ENCODE measurements at regions not wholly inside any gene's neighbourhood (a gene's known extent, or its start where the extent isn't known, plus 50 kb on each side); places are given as distances from the start of the nearest gene placed in this dataset.
A peak's percentile ranks its signal among the peaks of the same experiment; 100 is the strongest.

GRCh38 chr2:71908798-71909197, 238.9 kb downstream of the CYP26B1 start:
- no peak for TF ChIP-seq Cebpa-rat (IDR thresholded peaks at IDR 0.05)
- no peak overlapping the region for H3K4me2 ChIP-seq
- H3K36me3 ChIP-seq, result no peaks in the 10 kb centered on the region
- H3K4me3 ChIP-seq, result no peak overlapping the region
- H3K9me3 ChIP-seq (replicated peaks in 1 of 11), result peaks cover 18 to 26% (median 19%) of the 10 kb centered on the region in 11 experiments
- H3K27ac ChIP-seq, result no peak overlapping the region
- H3K4me1 ChIP-seq, result peaks cover 0 to 7% (median 0%) of the 10 kb centered on the region in 10 experiments; a peak in 1 of 20 replicates
- H3K27me3 ChIP-seq, result no peaks in the 10 kb centered on the region; a peak in 1 of 22 replicates
- no peaks in the 10 kb centered on the region for H4K20me1 ChIP-seq
- no peak overlapping the region for H3K9ac ChIP-seq

GRCh38 chr2:71907503-71907902, 240.2 kb downstream of the CYP26B1 start:
- no peak for TF ChIP-seq Cebpa-rat (IDR thresholded peaks at IDR 0.05)

GRCh38 chr2:71906357-71906973, 241.2 kb downstream of the CYP26B1 start:
- Histone ChIP-seq H3K4me1 (peaks cover 0 to 7% (median 0%) of the 10 kb centered on the region in 10 experiments; a peak in 1 of 20 replicates), H3K4me2 (no peak overlapping the region), H4K20me1 (no peaks in the 10 kb centered on the region), H3K27me3 (no peaks in the 10 kb centered on the region; a peak in 1 of 22 replicates), H3K4me3 (no peak overlapping the region), H3K27ac (no peak overlapping the region), H3K9ac (no peak overlapping the region), H3K36me3 (no peaks in the 10 kb centered on the region), H3K9me3 (replicated peaks in 1 of 11) (peaks cover 19 to 29% (median 20%) of the 10 kb centered on the region in 11 experiments)
- TF ChIP-seq Cebpa-rat (IDR thresholded peaks at IDR 0.05), result no peak

More at GRCh38 chr2:71907503-71907902, 240.2 kb downstream of the CYP26B1 start:
- no peak overlapping the region for H3K27ac ChIP-seq
- H3K27me3 ChIP-seq, result no peaks in the 10 kb centered on the region; a peak in 1 of 22 replicates
- H3K36me3 ChIP-seq, result no peaks in the 10 kb centered on the region
- peaks cover 0 to 7% (median 0%) of the 10 kb centered on the region in 10 experiments; a peak in 1 of 20 replicates for H3K4me1 ChIP-seq
- no peak overlapping the region for H3K4me2 ChIP-seq
- H4K20me1 ChIP-seq, result no peaks in the 10 kb centered on the region
- no peak overlapping the region for H3K9ac ChIP-seq
- H3K4me3 ChIP-seq, result no peak overlapping the region
- H3K9me3 ChIP-seq (replicated peaks in 1 of 11), result peaks cover 18 to 26% (median 19%) of the 10 kb centered on the region in 11 experiments

GRCh38 chr2:71905205-71905604, 242.5 kb downstream of the CYP26B1 start:
- H3K27ac ChIP-seq, result no peak overlapping the region
- TF ChIP-seq Cebpa-rat (IDR thresholded peaks at IDR 0.05), result no peak
- H3K4me1 ChIP-seq, result peaks cover 0 to 7% (median 0%) of the 10 kb centered on the region in 10 experiments; a peak in 1 of 20 replicates
- no peak overlapping the region for H3K4me3 ChIP-seq
- H4K20me1 ChIP-seq, result no peaks in the 10 kb centered on the region
- H3K27me3 ChIP-seq, result no peaks in the 10 kb centered on the region; a peak in 1 of 22 replicates
- peak overlapping the region in 2 of 11 experiments; percentile 2 to 22; a peak in 1 of 22 replicates for H3K4me2 ChIP-seq
- peaks cover 12 to 34% (median 18%) of the 10 kb centered on the region in 11 experiments for H3K9me3 ChIP-seq (replicated peaks in 1 of 11)
- H3K9ac ChIP-seq, result no peak overlapping the region
- H3K36me3 ChIP-seq, result no peaks in the 10 kb centered on the region

GRCh38 chr2:71903841-71904240, 243.8 kb downstream of the CYP26B1 start:
- H3K9me3 ChIP-seq (replicated peaks in 1 of 11), result peaks cover 0 to 21% (median 5%) of the 10 kb centered on the region in 11 experiments; a peak in 12 of 22 replicates
- TF ChIP-seq Cebpa-rat (IDR thresholded peaks at IDR 0.05), result no peak
- no peak overlapping the region for H3K4me3 ChIP-seq
- peaks cover 0 to 7% (median 0%) of the 10 kb centered on the region in 10 experiments; a peak in 1 of 20 replicates for H3K4me1 ChIP-seq
- H3K27ac ChIP-seq, result no peak overlapping the region
- H3K4me2 ChIP-seq, result no peak overlapping the region
- H3K36me3 ChIP-seq, result no peaks in the 10 kb centered on the region
- H3K9ac ChIP-seq, result no peak overlapping the region
- H4K20me1 ChIP-seq, result no peaks in the 10 kb centered on the region
- H3K27me3 ChIP-seq, result no peaks in the 10 kb centered on the region; a peak in 1 of 22 replicates

- peaks cover 0 to 16% (median 9%) of the 10 kb centered on the region in 10 experiments; a peak in 16 of 20 replicates for H3K4me1 ChIP-seq
- H3K9me3 ChIP-seq (replicated peaks in 1 of 11), result peaks cover 0 to 13% (median 0%) of the 10 kb centered on the region in 11 experiments; a peak in 6 of 22 replicates
- H3K4me2 ChIP-seq, result no peak overlapping the region
- no peak overlapping the region for H3K4me3 ChIP-seq
- no peaks in the 10 kb centered on the region for H3K36me3 ChIP-seq
- H3K9ac ChIP-seq, result no peak overlapping the region
- no peaks in the 10 kb centered on the region for H4K20me1 ChIP-seq
- H3K27me3 ChIP-seq, result no peaks in the 10 kb centered on the region; a peak in 1 of 22 replicates
- TF ChIP-seq Cebpa-rat (IDR thresholded peaks at IDR 0.05), result no peak
- no peak overlapping the region for H3K27ac ChIP-seq
Measured at GRCh38 chr2:71901466-71901865, 246.2 kb downstream of the CYP26B1 start.

GRCh38 chr2:71898851-71899681, 248.6 kb downstream of the CYP26B1 start:
- Histone ChIP-seq H3K27ac (no peak overlapping the region), H4K20me1 (no peaks in the 10 kb centered on the region), H3K9ac (no peak overlapping the region), H3K36me3 (no peaks in the 10 kb centered on the region), H3K4me3 (no peak overlapping the region), H3K9me3 (replicated peaks in 1 of 11) (peaks cover 0 to 13% (median 0%) of the 10 kb centered on the region in 11 experiments; a peak in 5 of 22 replicates), H3K27me3 (no peaks in the 10 kb centered on the region), H3K4me1 (peaks cover 0 to 12% (median 12%) of the 10 kb centered on the region in 10 experiments; a peak in 16 of 20 replicates), H3K4me2 (no peak overlapping the region)
- no peak for TF ChIP-seq Cebpa-rat (IDR thresholded peaks at IDR 0.05)

- no peak for TF ChIP-seq Cebpa-rat (IDR thresholded peaks at IDR 0.05)
- no peak overlapping the region for H3K9ac ChIP-seq
- H3K9me3 ChIP-seq (replicated peaks in 1 of 11), result peaks cover 0 to 13% (median 0%) of the 10 kb centered on the region in 11 experiments; a peak in 5 of 22 replicates
- H4K20me1 ChIP-seq, result no peaks in the 10 kb centered on the region
- H3K4me2 ChIP-seq, result no peak overlapping the region
- no peaks in the 10 kb centered on the region for H3K36me3 ChIP-seq
- no peak overlapping the region for H3K27ac ChIP-seq
- H3K4me3 ChIP-seq, result no peak overlapping the region
- peaks cover 0 to 16% (median 12%) of the 10 kb centered on the region in 10 experiments; a peak in 16 of 20 replicates for H3K4me1 ChIP-seq
- H3K27me3 ChIP-seq, result no peaks in the 10 kb centered on the region
Measured at GRCh38 chr2:71898375-71898774, 249.3 kb downstream of the CYP26B1 start.

GRCh38 chr2:71897836-71898235, 249.8 kb downstream of the CYP26B1 start:
- Histone ChIP-seq H3K9ac (no peak overlapping the region), H3K4me1 (peaks cover 0 to 21% (median 12%) of the 10 kb centered on the region in 10 experiments; a peak in 17 of 20 replicates), H3K27ac (no peak overlapping the region), H3K4me3 (no peak overlapping the region), H3K9me3 (replicated peaks in 1 of 11) (peaks cover 0 to 13% (median 0%) of the 10 kb centered on the region in 11 experiments; a peak in 5 of 22 replicates), H3K27me3 (no peaks in the 10 kb centered on the region), H3K36me3 (no peaks in the 10 kb centered on the region), H4K20me1 (no peaks in the 10 kb centered on the region), H3K4me2 (no peak overlapping the region)
- TF ChIP-seq Cebpa-rat (IDR thresholded peaks at IDR 0.05), result no peak

All from BLaER1 treated with 17β-estradiol and CSF1 and Interleukin-3, amounts not matched to agents 10 nM and 100 nM (cell line).